ENCODE measurements at regions not wholly inside any gene's neighbourhood (a gene's known extent, or its start where the extent isn't known, plus 50 kb on each side); places are given as distances from the start of the nearest gene placed in this dataset.

DNA sequence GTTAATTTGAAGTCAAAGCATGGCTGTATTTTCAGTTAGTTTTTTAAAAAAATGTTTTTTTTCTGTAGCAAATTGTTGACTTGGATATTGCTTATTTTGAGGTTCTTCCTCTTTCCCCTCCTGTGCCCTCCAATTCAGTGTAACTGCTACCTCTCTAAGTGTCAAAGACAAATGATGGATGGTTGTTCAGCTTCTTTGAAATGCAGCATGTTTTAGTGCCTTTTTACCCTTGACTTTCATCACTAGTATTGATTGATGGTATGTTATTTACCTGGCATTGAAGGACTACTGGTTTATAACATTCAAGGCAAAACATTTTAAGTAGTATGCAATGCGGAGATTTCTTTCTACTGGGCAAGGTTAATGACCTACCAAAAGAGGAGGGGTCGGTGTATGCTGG lies 281.0 kb upstream of the FAT1 start:
- no peaks in the 10 kb centered on the region for H3K36me3 ChIP-seq (ENCODE audit: control insufficient read depth in 2 of 2, insufficient read depth in 1 of 2, low read length in 2 of 2)
- H3K4me3 ChIP-seq (ENCODE audit: low read depth, low read length) = no peak overlapping the region
- H3K9me3 ChIP-seq (ENCODE audit: control insufficient read depth, insufficient read depth, low read depth, low read length) = no peaks in the 10 kb centered on the region
- TF ChIP-seq ZSCAN16 (tag by site-specific recombination; IDR thresholded peaks at IDR 0.05) = no peak
- TF ChIP-seq, protein P1, sequence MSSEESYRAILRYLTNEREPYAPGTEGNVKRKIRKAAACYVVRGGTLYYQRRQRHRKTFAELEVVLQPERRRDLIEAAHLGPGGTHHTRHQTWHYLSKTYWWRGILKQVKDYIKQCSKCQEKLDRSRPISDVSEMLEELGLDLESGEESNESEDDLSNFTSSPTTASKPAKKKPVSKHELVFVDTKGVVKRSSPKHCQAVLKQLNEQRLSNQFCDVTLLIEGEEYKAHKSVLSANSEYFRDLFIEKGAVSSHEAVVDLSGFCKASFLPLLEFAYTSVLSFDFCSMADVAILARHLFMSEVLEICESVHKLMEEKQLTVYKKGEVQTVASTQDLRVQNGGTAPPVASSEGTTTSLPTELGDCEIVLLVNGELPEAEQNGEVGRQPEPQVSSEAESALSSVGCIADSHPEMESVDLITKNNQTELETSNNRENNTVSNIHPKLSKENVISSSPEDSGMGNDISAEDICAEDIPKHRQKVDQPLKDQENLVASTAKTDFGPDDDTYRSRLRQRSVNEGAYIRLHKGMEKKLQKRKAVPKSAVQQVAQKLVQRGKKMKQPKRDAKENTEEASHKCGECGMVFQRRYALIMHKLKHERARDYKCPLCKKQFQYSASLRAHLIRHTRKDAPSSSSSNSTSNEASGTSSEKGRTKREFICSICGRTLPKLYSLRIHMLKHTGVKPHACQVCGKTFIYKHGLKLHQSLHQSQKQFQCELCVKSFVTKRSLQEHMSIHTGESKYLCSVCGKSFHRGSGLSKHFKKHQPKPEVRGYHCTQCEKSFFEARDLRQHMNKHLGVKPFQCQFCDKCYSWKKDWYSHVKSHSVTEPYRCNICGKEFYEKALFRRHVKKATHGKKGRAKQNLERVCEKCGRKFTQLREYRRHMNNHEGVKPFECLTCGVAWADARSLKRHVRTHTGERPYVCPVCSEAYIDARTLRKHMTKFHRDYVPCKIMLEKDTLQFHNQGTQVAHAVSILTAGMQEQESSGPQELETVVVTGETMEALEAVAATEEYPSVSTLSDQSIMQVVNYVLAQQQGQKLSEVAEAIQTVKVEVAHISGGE (tag by site-specific recombination; conservative IDR thresholded peaks at IDR 0.05; ENCODE audit: low read depth) = no peak
- TF ChIP-seq, protein P2, sequence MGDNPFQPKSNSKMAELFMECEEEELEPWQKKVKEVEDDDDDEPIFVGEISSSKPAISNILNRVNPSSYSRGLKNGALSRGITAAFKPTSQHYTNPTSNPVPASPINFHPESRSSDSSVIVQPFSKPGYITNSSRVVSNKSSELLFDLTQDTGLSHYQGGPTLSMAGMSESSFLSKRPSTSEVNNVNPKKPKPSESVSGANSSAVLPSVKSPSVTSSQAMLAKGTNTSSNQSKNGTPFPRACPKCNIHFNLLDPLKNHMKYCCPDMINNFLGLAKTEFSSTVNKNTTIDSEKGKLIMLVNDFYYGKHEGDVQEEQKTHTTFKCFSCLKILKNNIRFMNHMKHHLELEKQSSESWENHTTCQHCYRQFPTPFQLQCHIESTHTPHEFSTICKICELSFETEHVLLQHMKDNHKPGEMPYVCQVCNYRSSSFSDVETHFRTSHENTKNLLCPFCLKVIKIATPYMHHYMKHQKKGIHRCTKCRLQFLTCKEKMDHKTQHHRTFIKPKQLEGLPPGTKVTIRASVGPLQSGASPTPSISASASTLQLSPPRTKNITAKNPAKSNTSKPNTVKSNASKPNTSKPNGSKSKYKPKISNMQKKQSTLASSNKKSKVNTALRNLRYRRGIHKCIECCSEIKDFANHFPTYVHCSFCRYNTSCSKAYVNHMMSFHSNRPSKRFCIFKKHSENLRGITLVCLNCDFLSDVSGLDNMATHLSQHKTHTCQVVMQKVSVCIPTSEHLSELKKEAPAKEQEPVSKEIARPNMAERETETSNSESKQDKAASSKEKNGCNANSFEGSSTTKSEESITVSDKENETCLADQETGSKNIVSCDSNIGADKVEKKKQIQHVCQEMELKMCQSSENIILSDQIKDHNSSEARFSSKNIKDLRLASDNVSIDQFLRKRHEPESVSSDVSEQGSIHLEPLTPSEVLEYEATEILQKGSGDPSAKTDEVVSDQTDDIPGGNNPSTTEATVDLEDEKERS (tag by site-specific recombination; IDR thresholded peaks at IDR 0.05) = no peak
- TF ChIP-seq ZNF830 (tag by site-specific recombination; IDR thresholded peaks at IDR 0.05; ENCODE audit: low read depth) = no peak
- no peak for TF ChIP-seq RBAK (tag by site-specific recombination; IDR thresholded peaks at IDR 0.05)
- TF ChIP-seq GLIS1 (tag by site-specific recombination; IDR thresholded peaks at IDR 0.05) = no peak
- no peak for TF ChIP-seq TRIM28 (IDR thresholded peaks at IDR 0.05; ENCODE audit: borderline replicate concordance, low read length)
- TF ChIP-seq ZFP37 (tag by site-specific recombination; IDR thresholded peaks at IDR 0.05) = no peak
- no peak for TF ChIP-seq MYNN (tag by site-specific recombination; IDR thresholded peaks at IDR 0.05; ENCODE audit: borderline replicate concordance)
- no peak for TF ChIP-seq KLF16 (tag by site-specific recombination; IDR thresholded peaks at IDR 0.05)
- no peak for TF ChIP-seq ZNF544 (tag by site-specific recombination; IDR thresholded peaks at IDR 0.05)
- TF ChIP-seq GLI4 (tag by site-specific recombination; IDR thresholded peaks at IDR 0.05) = no peak
- no peak for TF ChIP-seq ZNF747 (tag by site-specific recombination; IDR thresholded peaks at IDR 0.05)
- TF ChIP-seq, protein P3, sequence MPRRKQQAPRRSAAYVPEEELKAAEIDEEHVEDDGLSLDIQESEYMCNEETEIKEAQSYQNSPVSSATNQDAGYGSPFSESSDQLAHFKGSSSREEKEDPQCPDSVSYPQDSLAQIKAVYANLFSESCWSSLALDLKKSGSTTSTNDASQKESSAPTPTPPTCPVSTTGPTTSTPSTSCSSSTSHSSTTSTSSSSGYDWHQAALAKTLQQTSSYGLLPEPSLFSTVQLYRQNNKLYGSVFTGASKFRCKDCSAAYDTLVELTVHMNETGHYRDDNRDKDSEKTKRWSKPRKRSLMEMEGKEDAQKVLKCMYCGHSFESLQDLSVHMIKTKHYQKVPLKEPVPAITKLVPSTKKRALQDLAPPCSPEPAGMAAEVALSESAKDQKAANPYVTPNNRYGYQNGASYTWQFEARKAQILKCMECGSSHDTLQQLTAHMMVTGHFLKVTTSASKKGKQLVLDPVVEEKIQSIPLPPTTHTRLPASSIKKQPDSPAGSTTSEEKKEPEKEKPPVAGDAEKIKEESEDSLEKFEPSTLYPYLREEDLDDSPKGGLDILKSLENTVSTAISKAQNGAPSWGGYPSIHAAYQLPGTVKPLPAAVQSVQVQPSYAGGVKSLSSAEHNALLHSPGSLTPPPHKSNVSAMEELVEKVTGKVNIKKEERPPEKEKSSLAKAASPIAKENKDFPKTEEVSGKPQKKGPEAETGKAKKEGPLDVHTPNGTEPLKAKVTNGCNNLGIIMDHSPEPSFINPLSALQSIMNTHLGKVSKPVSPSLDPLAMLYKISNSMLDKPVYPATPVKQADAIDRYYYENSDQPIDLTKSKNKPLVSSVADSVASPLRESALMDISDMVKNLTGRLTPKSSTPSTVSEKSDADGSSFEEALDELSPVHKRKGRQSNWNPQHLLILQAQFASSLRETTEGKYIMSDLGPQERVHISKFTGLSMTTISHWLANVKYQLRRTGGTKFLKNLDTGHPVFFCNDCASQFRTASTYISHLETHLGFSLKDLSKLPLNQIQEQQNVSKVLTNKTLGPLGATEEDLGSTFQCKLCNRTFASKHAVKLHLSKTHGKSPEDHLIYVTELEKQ (tag by site-specific recombination; IDR thresholded peaks at IDR 0.05; ENCODE audit: borderline replicate concordance) = no peak
- TF ChIP-seq ZNF341 (tag by site-specific recombination; IDR thresholded peaks at IDR 0.05; ENCODE audit: low read depth) = no peak
- TF ChIP-seq, protein P4, sequence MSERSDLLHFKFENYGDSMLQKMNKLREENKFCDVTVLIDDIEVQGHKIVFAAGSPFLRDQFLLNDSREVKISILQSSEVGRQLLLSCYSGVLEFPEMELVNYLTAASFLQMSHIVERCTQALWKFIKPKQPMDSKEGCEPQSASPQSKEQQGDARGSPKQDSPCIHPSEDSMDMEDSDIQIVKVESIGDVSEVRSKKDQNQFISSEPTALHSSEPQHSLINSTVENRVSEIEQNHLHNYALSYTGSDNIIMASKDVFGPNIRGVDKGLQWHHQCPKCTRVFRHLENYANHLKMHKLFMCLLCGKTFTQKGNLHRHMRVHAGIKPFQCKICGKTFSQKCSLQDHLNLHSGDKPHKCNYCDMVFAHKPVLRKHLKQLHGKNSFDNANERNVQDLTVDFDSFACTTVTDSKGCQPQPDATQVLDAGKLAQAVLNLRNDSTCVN (tag by site-specific recombination; optimal IDR thresholded peaks at IDR 0.05) = no peak
- no peak for TF ChIP-seq KLF9 (tag by site-specific recombination; IDR thresholded peaks at IDR 0.05; ENCODE audit: low read depth)
- TF ChIP-seq, protein P5, sequence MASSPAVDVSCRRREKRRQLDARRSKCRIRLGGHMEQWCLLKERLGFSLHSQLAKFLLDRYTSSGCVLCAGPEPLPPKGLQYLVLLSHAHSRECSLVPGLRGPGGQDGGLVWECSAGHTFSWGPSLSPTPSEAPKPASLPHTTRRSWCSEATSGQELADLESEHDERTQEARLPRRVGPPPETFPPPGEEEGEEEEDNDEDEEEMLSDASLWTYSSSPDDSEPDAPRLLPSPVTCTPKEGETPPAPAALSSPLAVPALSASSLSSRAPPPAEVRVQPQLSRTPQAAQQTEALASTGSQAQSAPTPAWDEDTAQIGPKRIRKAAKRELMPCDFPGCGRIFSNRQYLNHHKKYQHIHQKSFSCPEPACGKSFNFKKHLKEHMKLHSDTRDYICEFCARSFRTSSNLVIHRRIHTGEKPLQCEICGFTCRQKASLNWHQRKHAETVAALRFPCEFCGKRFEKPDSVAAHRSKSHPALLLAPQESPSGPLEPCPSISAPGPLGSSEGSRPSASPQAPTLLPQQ (tag by site-specific recombination; IDR thresholded peaks at IDR 0.05) = no peak
- ChIA-PET CTCF (no interaction called here), POLR2A (no interaction called here)
- H3K27ac ChIP-seq (ENCODE audit: extremely low read depth, low read depth, low read length) = no peak overlapping the region
- H3K4me1 ChIP-seq (ENCODE audit: control insufficient read depth, insufficient read depth, low read length) = no peaks in the 10 kb centered on the region

All from HEK293 (cell line).